ENCODE measurements at regions not wholly inside any gene's neighbourhood (a gene's known extent, or its start where the extent isn't known, plus 50 kb on each side); places are given as distances from the start of the nearest gene placed in this dataset.
"Not testable (repeated sequence)": the region's sequence is repeated elsewhere in the genome, so short reads cannot be mapped to it uniquely, and the experiment has no call there.

DNA sequence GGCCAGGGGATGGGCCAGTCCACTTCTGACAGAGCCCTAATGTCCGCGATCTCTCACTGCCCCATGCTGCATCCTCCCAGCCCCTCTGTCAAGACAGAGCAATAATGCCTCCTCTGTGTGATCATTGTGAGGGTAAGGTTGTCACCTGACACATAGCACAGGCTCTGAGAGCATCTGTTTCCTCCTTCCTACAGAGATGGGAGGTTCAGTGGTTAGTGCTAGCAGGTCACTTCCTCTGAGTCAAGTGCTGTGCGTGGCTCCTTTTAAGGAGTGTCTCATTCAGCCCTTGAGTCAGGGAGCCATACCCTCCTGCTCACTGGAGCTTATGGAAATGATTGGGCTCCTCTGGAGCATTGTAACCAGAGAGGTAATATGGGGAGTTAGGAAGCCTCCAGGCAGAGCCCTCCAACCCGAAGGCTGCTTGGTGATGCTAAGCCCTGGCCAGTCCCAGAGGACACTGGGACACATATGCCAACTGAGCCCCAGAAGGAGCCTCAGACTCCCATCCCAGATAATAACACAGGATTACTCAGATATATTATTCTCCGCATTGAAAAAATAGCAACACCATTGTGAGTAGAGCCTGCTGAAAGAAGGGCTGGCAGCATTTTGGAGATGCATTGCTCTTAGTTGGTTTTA lies 189.0 kb downstream of the GALNT1 start:
- no peak for DNase-seq (ENCODE audit: low spot score)

GRCh38 chr18:35771172-35771571 lies 189.6 kb downstream of the GALNT1 start:
- no peak for DNase-seq (ENCODE audit: low spot score)

DNA sequence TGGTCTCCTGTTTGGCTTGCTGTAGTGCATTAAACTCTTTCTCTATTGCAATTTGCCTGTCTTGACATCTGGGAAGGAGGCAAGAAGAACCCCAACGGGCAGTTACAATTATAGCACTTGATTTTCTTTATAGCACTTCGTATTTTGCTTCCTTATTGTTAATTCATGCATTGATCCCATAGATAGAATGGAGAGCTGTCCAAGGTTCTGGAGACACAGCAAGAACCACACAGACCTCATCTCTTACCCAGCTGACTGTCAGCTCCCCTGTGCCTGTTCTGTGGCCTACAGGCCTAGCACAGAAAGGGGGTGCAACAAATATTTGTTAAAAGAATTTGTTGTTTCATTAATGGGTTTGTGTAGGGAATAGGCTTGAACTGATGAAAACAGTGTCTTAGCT lies 194.3 kb downstream of the GALNT1 start:
- no peak for DNase-seq (ENCODE audit: low spot score)

- DNase-seq (ENCODE audit: low spot score): no peak
These were observed 194.9 kb downstream of the GALNT1 start for GRCh38 chr18:35776473-35776872.

- no peak for DNase-seq (ENCODE audit: low spot score)
These were observed 195.4 kb upstream of the RMP24 start for GRCh38 chr18:35777039-35777438.

DNA sequence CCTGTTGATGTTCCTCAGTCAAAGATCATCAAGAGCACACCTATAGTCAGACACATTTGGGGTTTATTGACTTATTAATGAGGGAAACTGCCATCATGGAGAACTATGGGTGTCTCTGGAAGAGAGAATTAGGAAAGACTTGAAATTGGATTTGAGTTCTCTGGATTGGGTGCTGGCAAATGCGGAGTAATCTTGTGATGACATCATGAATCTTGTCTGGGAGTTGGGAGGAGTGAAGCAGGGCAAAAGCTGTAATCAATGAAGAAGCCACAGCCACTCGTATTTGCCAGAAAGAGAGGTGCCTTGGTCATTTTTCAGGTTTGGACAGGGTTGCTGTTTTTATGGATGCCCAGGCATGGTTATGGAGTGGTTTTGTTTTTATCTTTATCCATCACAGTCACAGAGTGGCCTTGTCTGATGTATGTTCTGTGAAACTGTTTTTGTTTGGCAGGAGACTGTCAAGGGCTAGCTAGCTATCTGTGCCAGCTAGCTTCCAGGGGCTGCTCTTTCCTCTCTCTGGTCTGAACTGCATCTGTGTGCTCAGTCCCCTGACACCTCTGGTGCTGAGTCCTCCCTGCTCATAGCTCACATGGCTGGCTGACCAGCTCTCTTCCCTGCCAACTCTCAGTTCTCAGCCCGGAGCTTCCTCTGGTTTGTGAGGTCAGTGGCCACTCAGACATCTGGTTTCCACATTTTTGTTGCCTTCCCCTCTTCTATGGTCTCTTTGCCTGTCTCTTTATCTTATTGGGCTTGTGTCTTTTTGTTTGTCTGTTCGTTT lies 193.4 kb upstream of the RMP24 start:
- DNase-seq (ENCODE audit: low spot score): no peak

GRCh38 chr18:35780937-35781336 lies 191.5 kb upstream of the RMP24 start:
- DNase-seq (ENCODE audit: low spot score): no peak

DNA sequence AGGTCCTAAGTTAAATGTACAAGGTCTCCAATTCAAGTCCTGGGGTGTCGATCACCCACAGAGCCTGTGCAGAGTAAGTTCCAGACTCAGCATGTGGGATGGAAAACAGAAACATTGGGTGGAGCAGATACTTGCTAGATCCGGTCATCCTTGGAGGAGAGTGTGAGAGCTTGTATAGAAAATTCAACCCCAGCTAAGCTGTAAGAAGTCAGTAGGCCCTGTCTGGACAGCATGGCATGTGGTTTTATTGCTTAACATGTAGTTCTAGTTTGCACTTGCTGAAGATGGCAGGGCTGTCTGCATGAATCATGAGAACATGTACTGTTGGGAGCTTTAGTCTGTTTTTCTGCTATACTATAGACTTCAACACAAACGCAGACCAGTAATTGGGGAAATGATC lies 189.6 kb upstream of the RMP24 start:
- no peak for DNase-seq (ENCODE audit: low spot score)

DNA sequence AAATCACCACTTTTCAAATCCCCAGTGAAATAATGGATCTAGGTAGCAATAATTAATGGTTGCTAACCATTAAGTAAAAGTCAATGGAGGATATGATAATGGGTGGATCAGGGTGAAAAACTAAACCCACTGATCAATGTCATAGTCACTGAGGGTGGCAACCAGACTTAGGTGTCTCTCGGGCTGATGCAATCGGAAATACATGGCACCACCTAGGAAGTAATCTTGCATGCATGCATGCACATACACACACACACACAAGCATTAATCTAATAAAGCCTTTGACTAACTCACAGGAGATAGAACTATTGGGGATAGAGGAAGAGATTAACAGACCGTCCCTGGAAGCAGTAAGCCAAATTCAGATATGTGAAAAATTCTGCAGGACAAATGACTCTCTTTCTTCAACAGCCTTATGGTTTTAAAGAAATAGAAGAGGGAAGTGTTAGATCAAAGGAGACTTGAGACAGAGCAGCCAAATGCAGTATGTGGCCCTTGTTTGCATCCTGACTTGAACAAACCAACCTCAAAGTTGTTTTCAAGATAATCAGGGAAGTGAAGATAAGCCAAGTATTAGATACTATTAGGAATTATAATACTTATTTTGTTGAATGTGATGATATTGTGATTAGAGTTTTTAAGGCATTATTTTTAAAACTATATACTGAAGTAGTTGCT lies 186.0 kb upstream of the RMP24 start:
- no peak for DNase-seq (ENCODE audit: low spot score)

DNA sequence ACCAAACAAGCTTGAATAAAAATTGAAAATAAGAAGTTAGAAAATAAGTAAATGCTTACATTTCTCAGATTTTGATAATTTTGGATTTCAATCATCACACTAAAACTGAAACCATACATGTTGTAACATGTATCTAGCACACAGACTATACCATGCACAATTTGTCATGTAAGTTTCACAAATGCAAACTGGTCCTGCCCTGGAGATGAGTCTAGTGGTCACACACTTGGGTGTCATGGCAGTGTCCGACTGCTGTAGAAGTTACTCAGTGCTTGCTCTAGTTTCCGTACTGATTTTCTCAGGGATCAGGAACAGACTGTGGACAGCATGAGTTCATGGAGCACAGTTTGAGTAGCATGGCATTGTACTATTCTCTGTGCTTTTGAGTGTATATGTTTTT lies 182.9 kb upstream of the RMP24 start:
- DNase-seq (ENCODE audit: low spot score): no peak

- no peak for DNase-seq (ENCODE audit: low spot score)
These were observed 174.5 kb upstream of the RMP24 start for GRCh38 chr18:35797948-35798347.

- no peak for DNase-seq (ENCODE audit: low spot score)
These were observed 168.9 kb upstream of the RMP24 start for GRCh38 chr18:35803551-35803950.

- DNase-seq (ENCODE audit: low spot score): no peak
These were observed 168.1 kb upstream of the RMP24 start for GRCh38 chr18:35804377-35804776.

DNA sequence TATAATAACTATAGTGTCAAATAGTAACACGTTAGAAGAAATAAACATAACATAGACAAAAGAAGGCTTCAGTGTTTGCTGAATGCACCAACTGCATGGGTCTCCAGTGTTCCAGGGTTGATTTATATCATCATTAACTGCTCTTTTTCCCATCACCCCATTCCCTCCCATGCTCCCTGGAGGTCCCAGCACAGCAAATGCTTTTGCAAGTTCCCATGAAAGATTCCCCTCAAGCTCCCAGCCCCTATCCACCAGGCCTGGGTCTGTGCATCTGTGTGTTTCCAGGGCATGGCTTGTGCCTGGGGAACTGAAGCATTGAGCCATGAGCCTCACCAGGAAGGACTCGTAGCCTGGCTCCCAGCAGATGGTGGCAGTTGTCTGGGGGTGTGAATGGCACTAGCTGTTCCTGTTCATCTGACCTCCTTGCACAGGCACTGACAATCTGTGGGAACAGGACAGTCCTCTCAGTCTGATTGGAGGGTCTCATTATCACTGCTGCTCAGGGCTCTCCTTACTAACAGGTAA lies 164.6 kb upstream of the RMP24 start:
- no peak for DNase-seq (ENCODE audit: low spot score)

DNA sequence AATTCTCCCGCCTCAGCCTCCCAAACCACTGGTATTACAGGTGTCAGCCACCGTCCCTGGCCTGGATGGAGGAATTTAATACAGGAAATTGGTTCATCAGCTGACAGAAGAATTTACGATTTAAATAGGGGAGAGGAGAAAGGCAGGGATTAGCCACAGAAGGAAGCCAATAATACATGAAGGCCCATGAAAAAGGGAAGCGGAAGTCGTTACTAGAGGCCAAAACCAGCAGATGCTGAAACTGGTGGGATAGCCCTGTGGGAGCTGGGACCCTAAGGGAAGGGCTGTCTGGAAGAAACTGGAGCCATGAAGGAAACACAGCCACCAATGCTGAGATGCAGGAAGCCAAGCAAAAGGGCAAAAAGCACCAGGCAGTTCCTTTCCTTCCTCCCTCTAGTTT lies 163.7 kb upstream of the RMP24 start:
- no peak for DNase-seq (ENCODE audit: low spot score)

GRCh38 chr18:35810520-35810919 lies 162.0 kb upstream of the RMP24 start:
- no peak for DNase-seq (ENCODE audit: low spot score)

GRCh38 chr18:35811896-35812295 lies 160.6 kb upstream of the RMP24 start:
- no peak for DNase-seq (ENCODE audit: low spot score)

- DNase-seq (ENCODE audit: low spot score): not testable (repeated sequence)
These were observed 157.5 kb upstream of the RMP24 start for GRCh38 chr18:35815011-35815410.

- no peak for DNase-seq (ENCODE audit: low spot score)
These were observed 156.5 kb upstream of the RMP24 start for GRCh38 chr18:35816003-35816402.

DNA sequence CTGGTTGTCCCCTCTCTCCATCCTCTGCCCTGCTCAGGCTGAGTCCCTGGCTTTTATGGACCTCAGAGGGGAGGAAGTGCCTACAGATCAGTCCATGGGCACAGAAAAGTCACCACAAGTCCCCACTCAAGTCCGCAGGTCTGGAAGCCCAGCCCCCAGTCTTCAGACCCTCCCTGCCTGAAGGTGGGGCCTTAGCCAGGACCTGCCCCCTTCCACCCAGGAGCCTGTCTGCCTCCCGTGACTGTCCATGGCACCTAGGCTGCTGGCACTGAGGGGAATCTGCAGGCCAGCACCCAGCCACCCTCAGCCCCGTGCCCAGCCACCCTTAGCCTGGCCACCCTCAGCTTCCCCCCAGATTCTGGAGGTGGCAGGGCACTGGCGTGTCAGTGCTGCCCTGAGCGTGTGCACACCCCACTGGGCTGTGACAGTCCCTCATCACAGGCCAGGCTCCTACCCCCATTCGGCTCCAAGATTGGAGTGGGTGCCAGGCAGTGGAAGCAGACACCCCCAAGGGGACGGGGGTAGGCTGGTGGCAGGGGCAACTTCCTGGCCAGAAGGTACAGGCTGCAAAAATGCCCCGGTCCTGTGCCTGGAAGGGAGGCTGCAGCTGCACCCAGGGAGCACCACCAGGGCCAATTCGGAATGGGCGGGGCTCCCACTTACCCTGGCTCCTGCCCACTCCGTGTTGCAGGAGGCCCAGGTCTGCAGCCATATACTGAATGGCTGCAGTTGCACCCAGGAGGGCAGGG lies 154.7 kb upstream of the RMP24 start:
- DNase-seq (ENCODE audit: low spot score): peak; percentile 4

DNA sequence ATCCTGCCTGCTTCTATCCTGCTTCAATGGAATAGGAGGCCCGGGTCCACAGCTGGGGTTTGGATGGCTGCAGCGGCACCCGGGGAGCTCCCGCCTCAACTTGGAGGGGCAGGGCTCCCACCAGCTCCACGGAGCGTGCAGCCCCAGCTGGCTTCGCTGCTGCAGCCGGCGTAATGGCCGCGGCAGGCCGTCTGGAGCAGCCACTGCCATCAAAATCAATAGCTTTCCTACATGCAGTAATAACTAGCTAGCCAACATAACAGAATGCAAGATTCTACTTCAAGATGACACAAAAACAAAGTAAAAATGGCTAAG lies 154.2 kb upstream of the RMP24 start:
- no peak for DNase-seq (ENCODE audit: low spot score)

DNA sequence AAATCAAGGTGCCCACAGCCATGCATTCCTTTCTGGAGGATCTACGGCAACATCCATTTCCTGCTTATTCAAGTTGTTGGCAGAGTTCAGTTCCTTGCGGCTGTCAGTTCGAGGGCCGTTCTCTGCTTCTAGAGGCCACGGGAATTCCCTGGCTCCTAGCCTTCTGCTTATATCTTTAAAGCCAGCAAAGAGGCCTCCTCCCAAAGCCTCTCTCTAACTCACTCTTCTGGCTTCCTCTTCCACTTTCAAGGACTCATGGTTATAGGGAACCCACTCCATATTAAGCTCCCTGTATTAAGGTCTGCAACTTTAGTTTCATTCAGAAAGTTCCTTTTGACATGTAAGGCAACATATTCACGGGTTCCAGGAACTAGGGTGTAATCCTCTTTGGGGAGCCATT lies 150.1 kb upstream of the RMP24 start:
- DNase-seq (ENCODE audit: low spot score): no peak
